ENCODE measurements at regions not wholly inside any gene's neighbourhood (a gene's known extent, or its start where the extent isn't known, plus 50 kb on each side); places are given as distances from the start of the nearest gene placed in this dataset.
"Not testable (repeated sequence)": the region's sequence is repeated elsewhere in the genome, so short reads cannot be mapped to it uniquely, and the experiment has no call there.

GRCh38 chrX:150058728-150059127 lies 120.4 kb upstream of the EOLA2 start:
- no peak for DNase-seq

- DNase-seq = no peak
These were observed 122.1 kb upstream of the EOLA2 start for GRCh38 chrX:150060406-150060805.

- DNase-seq = peak; percentile 47
These were observed 124.2 kb upstream of the EOLA2 start for GRCh38 chrX:150062292-150063137.

GRCh38 chrX:150063138-150063518 lies 124.8 kb upstream of the EOLA2 start:
- DNase-seq = no peak

- DNase-seq = no peak
These were observed 125.4 kb upstream of the EOLA2 start for GRCh38 chrX:150063674-150064073.

GRCh38 chrX:150074175-150074574 lies 135.9 kb upstream of the EOLA2 start:
- DNase-seq = no peak

GRCh38 chrX:150080497-150080896 lies 142.2 kb upstream of the EOLA2 start:
- DNase-seq = no peak

GRCh38 chrX:150081076-150081475 lies 142.8 kb upstream of the EOLA2 start:
- peak; percentile 35 for DNase-seq

- DNase-seq = peak; percentile 15
These were observed 146.4 kb upstream of the EOLA2 start for GRCh38 chrX:150084496-150085229.

GRCh38 chrX:150085881-150086280 lies 147.6 kb upstream of the EOLA2 start:
- DNase-seq = no peak

GRCh38 chrX:150086371-150086770 lies 148.1 kb upstream of the EOLA2 start:
- DNase-seq = no peak

- no peak for DNase-seq
These were observed 149.3 kb upstream of the EOLA2 start for GRCh38 chrX:150087612-150088011.

GRCh38 chrX:150088042-150088441 lies 149.8 kb upstream of the EOLA2 start:
- DNase-seq = no peak

- no peak for DNase-seq
These were observed 150.7 kb upstream of the EOLA2 start for GRCh38 chrX:150088766-150089518.

- DNase-seq = not testable (repeated sequence)
These were observed 153.0 kb upstream of the EOLA2 start for GRCh38 chrX:150091300-150091699.

- no peak for DNase-seq
These were observed 154.3 kb upstream of the EOLA2 start for GRCh38 chrX:150092549-150092948.

- DNase-seq = no peak
These were observed 156.1 kb upstream of the EOLA2 start for GRCh38 chrX:150094375-150094774.

- DNase-seq = no peak
These were observed 156.7 kb upstream of the EOLA2 start for GRCh38 chrX:150094996-150095395.

- no peak for DNase-seq
These were observed 161.0 kb upstream of the EOLA2 start for GRCh38 chrX:150099316-150099715.

GRCh38 chrX:150100261-150100660 lies 162.0 kb upstream of the EOLA2 start:
- DNase-seq = no peak

- DNase-seq = no peak
These were observed 180.2 kb upstream of the EOLA2 start for GRCh38 chrX:150118476-150118875.

- peak; percentile 85 for DNase-seq
These were observed 181.0 kb upstream of the EOLA2 start for GRCh38 chrX:150119323-150119722.

- not testable (repeated sequence) for DNase-seq
These were observed 186.8 kb upstream of the EOLA2 start for GRCh38 chrX:150125045-150125444.
